MCF 10A (cell line): ENCODE measurements at regions not wholly inside any gene's neighbourhood (a gene's known extent, or its start where the extent isn't known, plus 50 kb on each side); places are given as distances from the start of the nearest gene placed in this dataset.
"Not testable (repeated sequence)": the region's sequence is repeated elsewhere in the genome, so short reads cannot be mapped to it uniquely, and the experiment has no call there.

Experiments used
- BruUV-seq: library from RNA; stranded (reverse); fragments of 400-500 nt; replicated peaks from 2 replicates; lab custom pipeline; 2021; lab: Mats Ljungman, UMichigan
- CTCF ChIA-PET: fragments of 300-600 bp; sonication (Branson Sonifier 250); formaldehyde crosslinking; extraction: SDS; loops from one replicate; lab custom pipeline; 2021; ENCODE audit warnings: antibody characterized with exemption, inconsistent platforms; lab: Yijun Ruan, JAX
- POLR2A ChIA-PET: fragments of 300-600, 350-650 bp; sonication (Branson Sonifier 250); formaldehyde crosslinking; extraction: SDS; loops from one replicate; lab custom pipeline; 2020; ENCODE audit warnings: antibody characterized with exemption, inconsistent platforms; lab: Yijun Ruan, JAX
- DNase-seq: peaks from one replicate; pipeline ENCODE4 v3.0.0-alpha.2; 2018; ENCODE audit not compliant: unreplicated experiment
- H3K27ac Mint-ChIP-seq: one replicate; pipeline ENCODE4 v1.8.0; 2022; ENCODE audit warnings: mild to moderate bottlenecking, low read depth, mixed read lengths; ENCODE audit not compliant: unreplicated experiment
- H3K27me3 Mint-ChIP-seq: one replicate; pipeline ENCODE4 v1.8.0; 2022; ENCODE audit warnings: mixed read lengths; ENCODE audit not compliant: insufficient read depth, unreplicated experiment
- H3K36me3 Mint-ChIP-seq: one replicate; pipeline ENCODE4 v1.8.0; 2022; ENCODE audit warnings: mild to moderate bottlenecking, moderate library complexity, mixed read lengths; ENCODE audit not compliant: insufficient read depth, unreplicated experiment
- H3K4me1 Mint-ChIP-seq: one replicate; pipeline ENCODE4 v1.8.0; 2022; ENCODE audit warnings: mixed read lengths; ENCODE audit not compliant: insufficient read depth, unreplicated experiment
- H3K4me3 Mint-ChIP-seq: one replicate; pipeline ENCODE4 v1.8.0; 2022; ENCODE audit warnings: mild to moderate bottlenecking, moderate library complexity, mixed read lengths; ENCODE audit not compliant: unreplicated experiment
- H3K9me3 Mint-ChIP-seq: one replicate; pipeline ENCODE4 v1.8.0; 2022; ENCODE audit warnings: mixed read lengths; ENCODE audit not compliant: unreplicated experiment
- intact Hi-C: fragments of 100-400 bp; cut with micrococcal nuclease; formaldehyde crosslinking; loops from 2 replicates; pipeline ENCODE4 v1.14.1; 2022
- TF ChIP-seq, protein P1 (sequence below): fragments of 200-600 bp; IDR thresholded peaks from one replicate; pipeline ENCODE4 v1.8.0; 2022; ENCODE audit warnings: antibody characterized with exemption, mild to moderate bottlenecking; ENCODE audit not compliant: unreplicated experiment

DNA sequence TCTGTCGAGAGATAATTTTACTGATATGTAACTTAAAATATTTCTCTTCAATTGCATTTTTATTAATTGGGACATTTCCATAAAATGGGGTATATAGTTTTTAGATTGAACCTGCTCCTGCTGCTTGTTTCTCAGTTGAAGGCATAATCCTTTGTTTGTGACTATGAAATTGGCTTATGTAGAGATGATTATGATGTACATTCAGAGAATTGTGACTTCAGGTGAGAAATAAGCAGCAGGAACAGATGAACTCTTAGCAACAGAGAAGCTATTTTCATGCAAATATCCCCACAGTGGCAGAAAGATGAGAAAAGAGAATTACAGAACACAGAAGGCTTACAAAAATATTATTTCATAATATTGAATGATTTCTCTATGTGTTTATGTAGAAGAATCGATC is 1499.5 kb upstream of the ADGRL3 start:
- no TSS peak for BruUV-seq
- no peak overlapping the region for H3K27ac Mint-ChIP-seq
- peaks cover 5% of the 10 kb centered on the region for H3K9me3 Mint-ChIP-seq
- no peak for DNase-seq
- no peaks in the 10 kb centered on the region for H3K27me3 Mint-ChIP-seq
- intact Hi-C loops = no loop called here
- no peaks in the 10 kb centered on the region for H3K4me1 Mint-ChIP-seq
- no peak overlapping the region for H3K4me3 Mint-ChIP-seq
- ChIA-PET CTCF (no interaction called here), POLR2A (no interaction called here)
- H3K36me3 Mint-ChIP-seq = no peaks in the 10 kb centered on the region
- TF ChIP-seq, protein P1, sequence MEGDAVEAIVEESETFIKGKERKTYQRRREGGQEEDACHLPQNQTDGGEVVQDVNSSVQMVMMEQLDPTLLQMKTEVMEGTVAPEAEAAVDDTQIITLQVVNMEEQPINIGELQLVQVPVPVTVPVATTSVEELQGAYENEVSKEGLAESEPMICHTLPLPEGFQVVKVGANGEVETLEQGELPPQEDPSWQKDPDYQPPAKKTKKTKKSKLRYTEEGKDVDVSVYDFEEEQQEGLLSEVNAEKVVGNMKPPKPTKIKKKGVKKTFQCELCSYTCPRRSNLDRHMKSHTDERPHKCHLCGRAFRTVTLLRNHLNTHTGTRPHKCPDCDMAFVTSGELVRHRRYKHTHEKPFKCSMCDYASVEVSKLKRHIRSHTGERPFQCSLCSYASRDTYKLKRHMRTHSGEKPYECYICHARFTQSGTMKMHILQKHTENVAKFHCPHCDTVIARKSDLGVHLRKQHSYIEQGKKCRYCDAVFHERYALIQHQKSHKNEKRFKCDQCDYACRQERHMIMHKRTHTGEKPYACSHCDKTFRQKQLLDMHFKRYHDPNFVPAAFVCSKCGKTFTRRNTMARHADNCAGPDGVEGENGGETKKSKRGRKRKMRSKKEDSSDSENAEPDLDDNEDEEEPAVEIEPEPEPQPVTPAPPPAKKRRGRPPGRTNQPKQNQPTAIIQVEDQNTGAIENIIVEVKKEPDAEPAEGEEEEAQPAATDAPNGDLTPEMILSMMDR = no peak

DNA sequence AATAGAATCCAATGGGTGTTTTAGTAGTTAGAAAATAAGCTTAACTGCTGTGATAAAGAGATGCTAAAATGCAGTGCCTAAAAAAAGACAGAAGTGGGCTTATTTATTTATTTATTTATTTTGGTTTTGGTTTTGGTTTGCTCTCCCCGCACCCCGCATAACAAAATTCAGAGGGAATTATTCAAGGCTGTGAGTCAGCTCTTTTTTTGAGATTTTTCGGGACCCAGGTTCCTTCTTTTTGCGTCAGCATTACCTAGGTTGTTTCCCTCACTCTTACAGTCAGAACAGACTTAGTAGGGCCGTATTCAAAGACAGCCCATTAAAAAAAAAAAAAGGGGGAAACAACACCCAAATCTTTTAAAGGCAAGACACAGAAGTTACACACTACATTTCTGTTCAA is 1495.5 kb upstream of the ADGRL3 start:
- peaks cover 8% of the 10 kb centered on the region for H3K9me3 Mint-ChIP-seq
- intact Hi-C loops = no loop called here
- H3K36me3 Mint-ChIP-seq = no peaks in the 10 kb centered on the region
- TF ChIP-seq, protein P1 = no peak
- H3K4me1 Mint-ChIP-seq = no peaks in the 10 kb centered on the region
- no peak for DNase-seq
- POLR2A ChIA-PET = no interaction called here
- CTCF ChIA-PET = interaction anchor here (0.6 to 0.7 kb wide), 3 partner anchors 39 to 105 kb away, joined by 3 to 8 read pairs (median 5); no protein-coding TSS in a partner anchor
- no peaks in the 10 kb centered on the region for H3K27me3 Mint-ChIP-seq
- no peak overlapping the region for H3K27ac Mint-ChIP-seq
- no TSS peak for BruUV-seq
- no peak overlapping the region for H3K4me3 Mint-ChIP-seq

- intact Hi-C loops = no loop called here
- POLR2A ChIA-PET = no interaction called here
- Mint-ChIP-seq H3K4me1 (peaks cover 14% of the 10 kb centered on the region), H3K36me3 (no peaks in the 10 kb centered on the region), H3K27ac (no peak overlapping the region), H3K4me3 (no peak overlapping the region), H3K9me3 (no peaks in the 10 kb centered on the region), H3K27me3 (no peaks in the 10 kb centered on the region)
- DNase-seq = peak; percentile 6
- TF ChIP-seq, protein P1 = no peak
- CTCF ChIA-PET = no interaction called here
- BruUV-seq = no TSS peak
Measured at GRCh38 chr4:59712470-59712869, 1487.7 kb upstream of the ADGRL3 start.

GRCh38 chr4:59724286-59724685 is 1475.8 kb upstream of the ADGRL3 start:
- CTCF ChIA-PET, BruUV-seq, H3K27me3 Mint-ChIP-seq, intact Hi-C loops, H3K36me3 Mint-ChIP-seq, H3K27ac Mint-ChIP-seq, H3K9me3 Mint-ChIP-seq, H3K4me1 Mint-ChIP-seq, H3K4me3 Mint-ChIP-seq, DNase-seq: not testable (repeated sequence)
- POLR2A ChIA-PET = interaction anchor here (0.6 kb wide), 1 partner anchor 72 kb away, joined by 3 read pairs; no protein-coding TSS in a partner anchor

- DNase-seq = no peak
- Mint-ChIP-seq H3K4me3 (no peak overlapping the region), H3K9me3 (peaks cover 7% of the 10 kb centered on the region), H3K4me1 (no peaks in the 10 kb centered on the region), H3K36me3 (no peaks in the 10 kb centered on the region), H3K27me3 (no peaks in the 10 kb centered on the region), H3K27ac (no peak overlapping the region)
- BruUV-seq = no TSS peak
- POLR2A ChIA-PET = no interaction called here
- intact Hi-C loops = no loop called here
- CTCF ChIA-PET = no interaction called here
- TF ChIP-seq, protein P1 = no peak
Measured at GRCh38 chr4:59727745-59728144, 1472.4 kb upstream of the ADGRL3 start.
